HepG2 (cell line): ENCODE measurements at regions not wholly inside any gene's neighbourhood (a gene's known extent, or its start where the extent isn't known, plus 50 kb on each side); places are given as distances from the start of the nearest gene placed in this dataset.

ENCODE experiments used
- ATAC-seq: fragments of 200-7000 bp; cut with Tn5 transposase; 3 replicates; pipeline ENCODE4 v1.9.1; 2020; ENCODE audit warnings: mild to moderate bottlenecking, moderate library complexity
- BruUV-seq: library from RNA; stranded (reverse); fragments of 400-500 nt; replicated peaks from 2 replicates; lab custom pipeline; 2021; lab: Mats Ljungman, UMichigan
- CTCF ChIA-PET: fragments of 300-600 bp; formaldehyde crosslinking; extraction: SDS; loops from one replicate; lab custom pipeline; 2021; ENCODE audit warnings: low total read pairs, inconsistent platforms, low intra/inter-chr PET ratio; lab: Yijun Ruan, JAX
- POLR2A ChIA-PET: fragments of 350-600 bp; sonication (Branson Sonifier 250); formaldehyde crosslinking; loops from one replicate; lab custom pipeline; 2020; ENCODE audit warnings: antibody characterized with exemption, inconsistent platforms; lab: Yijun Ruan, JAX
- DNase-seq: peaks from one replicate; pipeline ENCODE4 v3.0.0-alpha.2; 2015; ENCODE audit warnings: low spot score
- FAIRE-seq: peaks from 3 replicates; lab custom pipeline; 2011; peaks lifted over from hg19 to GRCh38; lab: Jason Lieb, UNC
- H2AFZ ChIP-seq: one replicate; pipeline ENCODE4 v1.6.1; 2011; ENCODE audit warnings: low read length, inconsistent platforms
- H3K27ac ChIP-seq: fragments of 300-600 bp; 3 replicates; pipeline ENCODE4 v1.8.0; 2011; ENCODE audit warnings: mixed run types, mild to moderate bottlenecking, mixed read lengths, low read length, inconsistent platforms; ENCODE audit not compliant: insufficient read depth; ENCODE audit errors: extremely low read length
- H3K27me3 ChIP-seq, 2 experiments: fragments of 200-600 bp in 1 of 2; 2 replicates in 1 of 2; 3 replicates in 1 of 2; pipeline versions ENCODE4 v1.6.0 to v1.8.0; 2011; ENCODE audit warnings: low read length in 2 of 2, mild to moderate bottlenecking in 2 of 2, moderate library complexity in 2 of 2, inconsistent platforms in 1 of 2; ENCODE audit not compliant: insufficient read depth in 2 of 2, control insufficient read depth in 1 of 2
- H3K36me3 ChIP-seq, 2 experiments: fragments of 200-600 bp in 1 of 2; replicated peaks in 1 of 2; 2 replicates in 1 of 2; 3 replicates in 1 of 2; pipeline versions ENCODE4 v1.5.1 to v1.8.0; 2011; ENCODE audit warnings: low read length in 2 of 2, inconsistent platforms in 1 of 2; ENCODE audit not compliant: insufficient read depth in 2 of 2, control insufficient read depth in 1 of 2
- H3K4me1 ChIP-seq: 2 replicates; pipeline ENCODE4 v1.5.1; 2012; ENCODE audit warnings: low read length, inconsistent platforms; ENCODE audit not compliant: insufficient read depth
- H3K4me2 ChIP-seq: 2 replicates; pipeline ENCODE4 v1.6.0; 2011; ENCODE audit warnings: low read depth, low read length, inconsistent platforms
- H3K4me3 ChIP-seq, 3 experiments: fragments of 200-600 bp in 1 of 3; sonication (generic), shearing (Covaris generic) in 1 of 3; replicated peaks in 1 of 3; 2 replicates each; pipeline ENCODE4 v1.5.1; 2011 to 2016; ENCODE audit warnings: low read length in 3 of 3, inconsistent platforms in 2 of 3, low read depth in 2 of 3, mild to moderate bottlenecking in 2 of 3, control low read depth in 1 of 3, mixed read lengths in 1 of 3; ENCODE audit not compliant: insufficient read depth in 1 of 3
- H3K79me2 ChIP-seq: one replicate; pipeline ENCODE4 v1.6.1; 2011; ENCODE audit warnings: low read length, inconsistent platforms; ENCODE audit not compliant: insufficient read depth
- H3K9ac ChIP-seq: 2 replicates; pipeline ENCODE4 v1.6.0; 2011; ENCODE audit warnings: mild to moderate bottlenecking, low read depth, low read length, inconsistent platforms; ENCODE audit not compliant: insufficient read depth
- H3K9me3 ChIP-seq: 2 replicates; pipeline ENCODE4 v1.5.1; 2012; ENCODE audit warnings: mild to moderate bottlenecking, low read length
- H4K20me1 ChIP-seq: 2 replicates; pipeline ENCODE4 v1.6.0; 2011; ENCODE audit warnings: inconsistent platforms, mild to moderate bottlenecking, low read length, moderate library complexity; ENCODE audit not compliant: insufficient read depth
- ATF4 ChIP-seq, 2 experiments: fragments of 450-650 bp in 1 of 2; sonication (generic) in 1 of 2; formaldehyde crosslinking; IDR thresholded peaks; 2 replicates each; pipeline versions ENCODE4 v1.5.0 to v1.8.0; 2020 to 2022; ENCODE audit warnings: mild to moderate bottlenecking in 1 of 2, missing genetic modification reagents in 1 of 2
- CHCHD3 ChIP-seq: sonication (generic); formaldehyde crosslinking; IDR thresholded peaks from 2 replicates; pipeline ENCODE4 v1.8.0; 2022; ENCODE audit warnings: mild to moderate bottlenecking, missing genetic modification reagents, moderate library complexity
- MAFF ChIP-seq: IDR thresholded peaks from 2 replicates; pipeline ENCODE4 v1.6.1; 2011; ENCODE audit warnings: low read depth, low read length, improper control_type of control experiment
- MAFK ChIP-seq, 2 experiments: IDR thresholded peaks in 1 of 2; conservative IDR thresholded peaks in 1 of 2; 2 replicates each; pipeline ENCODE4 v1.6.1; 2011; ENCODE audit warnings: improper control_type of control experiment in 2 of 2, low read length in 2 of 2
- MEIS1 ChIP-seq: sonication (generic); formaldehyde crosslinking; IDR thresholded peaks from 2 replicates; pipeline ENCODE4 v1.9.0; 2021; ENCODE audit warnings: mild to moderate bottlenecking, missing genetic modification reagents, moderate library complexity, borderline replicate concordance
- PBX3 ChIP-seq: sonication (generic); formaldehyde crosslinking; IDR thresholded peaks from 2 replicates; pipeline ENCODE4 v1.8.1; 2023; ENCODE audit warnings: missing genetic modification reagents, inconsistent platforms, borderline replicate concordance
- SP4 ChIP-seq: sonication (generic); formaldehyde crosslinking; IDR thresholded peaks from 2 replicates; pipeline ENCODE4 v1.8.1; 2023; ENCODE audit warnings: mild to moderate bottlenecking, missing genetic modification reagents
- SRSF4 ChIP-seq: fragments of 200-400 bp; formaldehyde crosslinking; IDR thresholded peaks from one replicate; pipeline ENCODE4 v1.6.1; 2018; ENCODE audit warnings: mild to moderate bottlenecking, low read depth, low read length, moderate library complexity; ENCODE audit not compliant: poor library complexity, severe bottlenecking
- SRY ChIP-seq: sonication (generic); formaldehyde crosslinking; IDR thresholded peaks from 2 replicates; pipeline ENCODE4 v1.8.0; 2022; ENCODE audit warnings: mild to moderate bottlenecking, missing genetic modification reagents
- TOPORS ChIP-seq: sonication (generic); formaldehyde crosslinking; IDR thresholded peaks from 2 replicates; pipeline ENCODE4 v1.8.0; 2023; ENCODE audit warnings: mild to moderate bottlenecking, missing genetic modification reagents
- ZHX1 ChIP-seq: sonication (generic); formaldehyde crosslinking; IDR thresholded peaks from 2 replicates; pipeline ENCODE4 v1.8.1; 2022; ENCODE audit warnings: low read depth, mild to moderate bottlenecking, missing genetic modification reagents
- ZNF101 ChIP-seq: sonication (generic); formaldehyde crosslinking; IDR thresholded peaks from 2 replicates; pipeline ENCODE4 v1.4.0; 2020; ENCODE audit warnings: mild to moderate bottlenecking, low read depth, missing genetic modification reagents, borderline replicate concordance
- ZNF225 ChIP-seq: sonication (generic); formaldehyde crosslinking; IDR thresholded peaks from 2 replicates; pipeline ENCODE4 v1.4.0; 2020; ENCODE audit warnings: mild to moderate bottlenecking, missing genetic modification reagents
- ZNF552 ChIP-seq: sonication (generic); formaldehyde crosslinking; IDR thresholded peaks from 2 replicates; pipeline ENCODE4 v1.9.0; 2022; ENCODE audit warnings: missing genetic modification reagents, mild to moderate bottlenecking, borderline replicate concordance
- WGBS: methylation state at CpG from one replicate; pipeline ENCODE4 v1.1.6; 2017; ENCODE audit warnings: low lambda C conversion rate; 5-methylcytosine and 5-hydroxymethylcytosine counted together
- in situ Hi-C: cut with HindIII; loops from 2 replicates; pipeline ENCODE4 v1.10.0; 2017; ENCODE audit warnings: low pct_unique_long_range_greater_than_20kb; ENCODE audit not compliant: extremely low pct_ligation_motif_present
- intact Hi-C: fragments of 100-400 bp; cut with micrococcal nuclease; formaldehyde crosslinking; loops from one replicate; pipeline ENCODE4 v1.10.0; 2022; ENCODE audit not compliant: unreplicated experiment

- H3K9me3 ChIP-seq, result peaks cover 88% of the 10 kb centered on the region
- CTCF ChIA-PET, result no interaction called here
- no peak overlapping the region for H2AFZ ChIP-seq
- no peak overlapping the region for H3K27ac ChIP-seq
- no peaks in the 10 kb centered on the region for H3K36me3 ChIP-seq
- no peaks in the 10 kb centered on the region for H3K27me3 ChIP-seq
- intact Hi-C loops, result no loop called here
- TF ChIP-seq ZNF225 (CRISPR knock-in tag) (no peak), SP4 (no peak), MEIS1 (no peak), SRSF4 (no peak), CHCHD3 (CRISPR knock-in tag) (no peak), SRY (CRISPR knock-in tag) (no peak)
- DNase-seq (no peak), FAIRE-seq (no peak), ATAC-seq (no peak)
- no peaks in the 10 kb centered on the region for H4K20me1 ChIP-seq
- H3K4me1 ChIP-seq, result no peaks in the 10 kb centered on the region
- in situ Hi-C loops, result no loop called here
- BruUV-seq, result no TSS peak
- no peak overlapping the region for H3K4me2 ChIP-seq
- 0% methylated on average over 3 of the region's 3 CpGs for WGBS
- no peak overlapping the region for H3K4me3 ChIP-seq
- POLR2A ChIA-PET, result no interaction called here
- H3K9ac ChIP-seq, result no peak overlapping the region
- H3K79me2 ChIP-seq, result no peaks in the 10 kb centered on the region
Measured at GRCh38 chr14:27917896-27918295, 848.7 kb upstream of the FOXG1 start.

- FAIRE-seq, result no peak
- DNase-seq, result no peak
- Histone ChIP-seq H3K36me3 (no peaks in the 10 kb centered on the region), H3K9ac (no peak overlapping the region), H3K4me3 (no peak overlapping the region), H3K9me3 (peaks cover 84% of the 10 kb centered on the region), H2AFZ (no peak overlapping the region), H3K4me1 (no peaks in the 10 kb centered on the region), H3K79me2 (no peaks in the 10 kb centered on the region), H4K20me1 (no peaks in the 10 kb centered on the region), H3K27me3 (no peaks in the 10 kb centered on the region), H3K27ac (no peak overlapping the region), H3K4me2 (no peak overlapping the region)
- CTCF ChIA-PET, result no interaction called here
- BruUV-seq, result no TSS peak
- intact Hi-C loops (no loop called here), in situ Hi-C loops (no loop called here)
- ATAC-seq, result no peak
- POLR2A ChIA-PET, result no interaction called here
- TF ChIP-seq MAFF, result peak; percentile 90
- no peak for TF ChIP-seq ZNF552 (CRISPR knock-in tag)
- TF ChIP-seq ZNF101 (CRISPR knock-in tag), result no peak
- TF ChIP-seq TOPORS, result no peak
- no peak for TF ChIP-seq ZHX1 (CRISPR knock-in tag)
- no peak for TF ChIP-seq PBX3
- TF ChIP-seq ATF4 (CRISPR knock-in tag; IDR thresholded peaks at IDR 0.05), result no peak
- TF ChIP-seq MAFK (conservative IDR thresholded peaks at IDR 0.05 in 1 of 2, IDR thresholded peaks at IDR 0.05 in 1 of 2; ENCODE audit: low read length in 2 of 2), result peak; percentile 90 to 94
Measured at GRCh38 chr14:27927519-27927918, 839.1 kb upstream of the FOXG1 start.
